ENCODE measurements at regions not wholly inside any gene's neighbourhood (a gene's known extent, or its start where the extent isn't known, plus 50 kb on each side); places are given as distances from the start of the nearest gene placed in this dataset.

DNA sequence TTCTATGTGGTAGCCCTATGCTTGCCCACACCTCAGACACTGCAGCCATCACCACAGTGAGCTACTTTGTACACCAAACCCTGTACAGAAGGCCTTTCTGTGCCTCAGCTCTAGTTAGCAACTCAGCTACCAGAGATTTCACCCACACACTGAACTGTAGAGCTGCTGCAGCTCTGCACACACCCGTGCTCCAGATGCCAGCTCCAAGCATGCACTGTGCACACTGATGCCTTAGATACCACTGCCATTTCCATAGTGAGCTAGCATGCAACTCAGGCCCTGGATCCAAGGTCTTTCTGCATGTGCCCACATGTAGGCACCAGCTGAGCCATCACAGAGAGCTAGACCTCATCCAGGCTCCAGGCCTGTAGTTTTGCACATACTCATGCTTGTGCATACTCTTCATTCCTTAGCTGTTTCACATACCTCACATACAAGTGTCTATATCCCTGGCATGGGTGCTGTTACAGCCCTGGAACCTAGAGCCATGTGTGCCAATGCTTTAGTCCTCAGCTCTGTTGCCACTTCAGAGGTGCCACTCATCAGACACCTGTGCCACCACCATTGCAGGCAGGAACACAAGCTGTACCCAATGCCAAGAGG lies 423.5 kb upstream of the NDST3 start:
- ChIA-PET POLR2A (no interaction called here), CTCF (interaction anchor here (1.2 kb wide), 1 partner anchor 11 kb away, joined by 3 read pairs; no protein-coding TSS in a partner anchor)
- no peak for DNase-seq (ENCODE audit: low read depth)
- Histone ChIP-seq H3K27me3 (ENCODE audit: control insufficient read depth, insufficient read depth, low read length) (no peaks in the 10 kb centered on the region), H3K4me3 (ENCODE audit: low read depth, low read length) (no peak overlapping the region), H3K36me3 (ENCODE audit: control insufficient read depth, insufficient read depth, low read length) (no peaks in the 10 kb centered on the region)
- TF ChIP-seq, protein P1, sequence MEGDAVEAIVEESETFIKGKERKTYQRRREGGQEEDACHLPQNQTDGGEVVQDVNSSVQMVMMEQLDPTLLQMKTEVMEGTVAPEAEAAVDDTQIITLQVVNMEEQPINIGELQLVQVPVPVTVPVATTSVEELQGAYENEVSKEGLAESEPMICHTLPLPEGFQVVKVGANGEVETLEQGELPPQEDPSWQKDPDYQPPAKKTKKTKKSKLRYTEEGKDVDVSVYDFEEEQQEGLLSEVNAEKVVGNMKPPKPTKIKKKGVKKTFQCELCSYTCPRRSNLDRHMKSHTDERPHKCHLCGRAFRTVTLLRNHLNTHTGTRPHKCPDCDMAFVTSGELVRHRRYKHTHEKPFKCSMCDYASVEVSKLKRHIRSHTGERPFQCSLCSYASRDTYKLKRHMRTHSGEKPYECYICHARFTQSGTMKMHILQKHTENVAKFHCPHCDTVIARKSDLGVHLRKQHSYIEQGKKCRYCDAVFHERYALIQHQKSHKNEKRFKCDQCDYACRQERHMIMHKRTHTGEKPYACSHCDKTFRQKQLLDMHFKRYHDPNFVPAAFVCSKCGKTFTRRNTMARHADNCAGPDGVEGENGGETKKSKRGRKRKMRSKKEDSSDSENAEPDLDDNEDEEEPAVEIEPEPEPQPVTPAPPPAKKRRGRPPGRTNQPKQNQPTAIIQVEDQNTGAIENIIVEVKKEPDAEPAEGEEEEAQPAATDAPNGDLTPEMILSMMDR (IDR thresholded peaks at IDR 0.05; ENCODE audit: insufficient read depth, low read depth, low read length) = no peak

DNA sequence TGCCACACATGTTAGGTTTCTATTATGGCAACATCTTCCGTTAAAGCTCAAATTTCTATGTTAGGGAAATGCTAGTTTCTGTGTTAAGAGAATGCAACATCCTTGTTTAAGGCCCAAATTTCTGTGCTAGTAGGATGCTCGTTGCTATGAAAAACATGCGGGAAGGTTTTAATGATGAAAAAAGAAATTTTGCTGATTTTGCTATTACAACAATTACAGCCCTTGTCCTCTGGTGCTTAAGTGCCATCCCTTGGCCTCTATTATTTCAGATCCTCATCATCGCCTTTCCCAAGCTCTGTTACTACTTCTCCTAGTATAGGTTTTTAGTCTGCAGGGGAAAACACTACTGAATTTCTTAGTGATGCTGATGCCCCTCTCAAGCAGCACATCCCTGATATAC lies 412.6 kb upstream of the NDST3 start:
- no peak for DNase-seq (ENCODE audit: low read depth)
- Histone ChIP-seq H3K36me3 (ENCODE audit: control insufficient read depth, insufficient read depth, low read length) (no peaks in the 10 kb centered on the region), H3K27me3 (ENCODE audit: control insufficient read depth, insufficient read depth, low read length) (no peaks in the 10 kb centered on the region), H3K4me3 (ENCODE audit: low read depth, low read length) (no peak overlapping the region)
- ChIA-PET POLR2A (no interaction called here), CTCF (interaction anchor here (0.9 kb wide), 1 partner anchor 10 kb away, joined by 3 read pairs; no protein-coding TSS in a partner anchor)
- TF ChIP-seq, protein P1 (IDR thresholded peaks at IDR 0.05; ENCODE audit: insufficient read depth, low read depth, low read length) = no peak

DNA sequence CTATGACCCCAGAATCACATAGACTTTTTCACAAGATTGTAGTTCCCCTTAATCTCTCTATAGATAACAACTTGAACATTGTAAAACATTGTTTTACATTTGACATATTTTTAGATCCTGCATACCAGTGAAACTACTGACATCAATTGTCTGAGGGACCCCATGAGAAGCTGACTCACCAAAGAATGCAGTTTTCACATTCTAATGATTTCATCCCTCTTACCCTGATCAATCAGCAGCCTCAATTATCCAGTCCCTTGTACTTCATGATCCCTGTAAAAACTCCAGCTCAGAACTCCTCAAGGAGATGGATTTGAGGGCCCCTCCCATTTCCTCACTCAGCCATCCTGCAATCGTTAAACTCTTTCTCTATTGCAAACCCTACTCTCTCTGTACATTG lies 411.0 kb upstream of the NDST3 start:
- H3K36me3 ChIP-seq (ENCODE audit: control insufficient read depth, insufficient read depth, low read length) = no peaks in the 10 kb centered on the region
- no peak overlapping the region for H3K4me3 ChIP-seq (ENCODE audit: low read depth, low read length)
- ChIA-PET POLR2A (no interaction called here), CTCF (no interaction called here)
- TF ChIP-seq, protein P1 (IDR thresholded peaks at IDR 0.05; ENCODE audit: insufficient read depth, low read depth, low read length) = no peak
- no peaks in the 10 kb centered on the region for H3K27me3 ChIP-seq (ENCODE audit: control insufficient read depth, insufficient read depth, low read length)
- no peak for DNase-seq (ENCODE audit: low read depth)

DNA sequence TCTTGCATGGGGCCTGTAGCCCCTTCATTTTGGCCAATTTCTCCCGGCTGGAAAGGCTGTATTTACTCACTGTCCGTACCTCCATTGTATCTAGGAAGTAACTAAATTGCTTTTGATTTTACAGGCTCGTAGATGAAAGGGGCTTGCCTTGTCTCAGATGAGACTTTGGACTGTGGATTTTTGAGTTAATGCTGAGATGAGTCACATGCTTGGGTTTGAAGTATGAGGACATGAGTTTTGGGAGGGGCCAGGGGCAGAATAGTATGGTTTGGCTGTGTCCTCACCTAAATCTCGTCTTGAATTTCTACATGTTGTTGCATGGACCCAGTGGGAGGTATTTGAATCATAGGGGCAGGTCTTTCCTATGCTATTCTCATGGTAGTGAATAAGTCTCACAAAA lies 407.6 kb upstream of the NDST3 start:
- no peaks in the 10 kb centered on the region for H3K27me3 ChIP-seq (ENCODE audit: control insufficient read depth, insufficient read depth, low read length)
- no peaks in the 10 kb centered on the region for H3K36me3 ChIP-seq (ENCODE audit: control insufficient read depth, insufficient read depth, low read length)
- TF ChIP-seq, protein P1 (IDR thresholded peaks at IDR 0.05; ENCODE audit: insufficient read depth, low read depth, low read length) = no peak
- H3K4me3 ChIP-seq (ENCODE audit: low read depth, low read length) = no peak overlapping the region
- no peak for DNase-seq (ENCODE audit: low read depth)
- POLR2A ChIA-PET = no interaction called here
- CTCF ChIA-PET = no interaction called here

DNA sequence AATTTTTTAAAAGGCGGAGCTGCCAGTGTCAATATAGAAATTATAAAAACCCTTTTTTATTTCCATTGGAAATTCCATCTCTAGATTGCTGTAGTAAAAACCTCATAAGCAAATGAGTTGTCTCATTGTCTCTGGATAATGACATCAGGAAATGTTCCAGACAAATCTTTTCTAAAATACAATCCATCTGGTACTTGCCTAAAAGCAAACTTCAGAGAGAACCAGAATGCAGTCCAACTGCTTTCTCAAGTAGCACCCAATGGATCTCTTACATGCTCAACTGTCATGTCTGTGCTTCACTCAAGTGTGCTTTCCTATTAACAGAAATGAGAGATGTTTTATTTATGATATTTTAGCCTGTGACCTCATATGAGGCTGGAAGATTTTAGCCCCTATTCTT lies 399.6 kb upstream of the NDST3 start:
- CTCF ChIA-PET = no interaction called here
- no peak for DNase-seq (ENCODE audit: low read depth)
- TF ChIP-seq, protein P1 (IDR thresholded peaks at IDR 0.05; ENCODE audit: insufficient read depth, low read depth, low read length) = no peak

More for the DNA sequence above, 399.6 kb upstream of the NDST3 start:
- Histone ChIP-seq H3K27me3 (ENCODE audit: control insufficient read depth, insufficient read depth, low read length) (no peaks in the 10 kb centered on the region), H3K36me3 (ENCODE audit: control insufficient read depth, insufficient read depth, low read length) (no peaks in the 10 kb centered on the region), H3K4me3 (ENCODE audit: low read depth, low read length) (no peak overlapping the region)
- POLR2A ChIA-PET = no interaction called here

Data from BJ (cell line).